ENCODE measurements at regions not wholly inside any gene's neighbourhood (a gene's known extent, or its start where the extent isn't known, plus 50 kb on each side); places are given as distances from the start of the nearest gene placed in this dataset.

- H3K27ac ChIP-seq = no peak overlapping the region
- WGBS (ENCODE audit: insufficient coverage, low coverage, low lambda C conversion rate, missing lambda C conversion rate) = 86% methylated on average over 6 of the region's 12 CpGs
- H3K4me3 ChIP-seq = no peak overlapping the region
- ATAC-seq (no peak), DNase-seq (no peak)
- no peaks in the 10 kb centered on the region for H3K4me1 ChIP-seq
- no peaks in the 10 kb centered on the region for H3K36me3 ChIP-seq
- intact Hi-C loops (cut with DNase I) = no loop called here
- H3K9me3 ChIP-seq = no peaks in the 10 kb centered on the region
- no peak for TF ChIP-seq POLR2A (IDR thresholded peaks at IDR 0.05)
- TF ChIP-seq CTCF (IDR thresholded peaks at IDR 0.05) = no peak
- peaks cover 0 to 3% of the 10 kb centered on the region in 2 donors for H3K27me3 ChIP-seq
Measured at GRCh38 chrX:51813886-51814460, 70.7 kb downstream of the GSPT2 start.

GRCh38 chrX:51824061-51824460 lies 69.4 kb upstream of the MAGED1 start:
- Histone ChIP-seq H3K36me3 (no peaks in the 10 kb centered on the region), H3K9me3 (no peaks in the 10 kb centered on the region), H3K27me3 (no peaks in the 10 kb centered on the region), H3K4me1 (no peaks in the 10 kb centered on the region), H3K4me3 (no peak overlapping the region), H3K27ac (no peak overlapping the region)
- DNase-seq (no peak), ATAC-seq (no peak)
- 15% methylated on average over 1 of the region's 1 CpG for WGBS (ENCODE audit: insufficient coverage, low coverage, low lambda C conversion rate, missing lambda C conversion rate)
- TF ChIP-seq CTCF (IDR thresholded peaks at IDR 0.05) (no peak), POLR2A (IDR thresholded peaks at IDR 0.05) (no peak)
- intact Hi-C loops (cut with DNase I) = no loop called here

GRCh38 chrX:51825436-51825835 lies 68.0 kb upstream of the MAGED1 start:
- WGBS (ENCODE audit: insufficient coverage, low coverage, low lambda C conversion rate, missing lambda C conversion rate) = 49% methylated on average over 3 of the region's 3 CpGs

GRCh38 chrX:51834076-51834475 lies 59.3 kb upstream of the MAGED1 start:
- no peak for ATAC-seq
- TF ChIP-seq POLR2A (IDR thresholded peaks at IDR 0.05) (no peak), CTCF (IDR thresholded peaks at IDR 0.05) (no peak)
- DNase-seq = no peak

More at GRCh38 chrX:51825436-51825835, 68.0 kb upstream of the MAGED1 start:
- ATAC-seq = no peak
- no peak for DNase-seq
- TF ChIP-seq POLR2A (IDR thresholded peaks at IDR 0.05) (no peak), CTCF (IDR thresholded peaks at IDR 0.05) (no peak)
- intact Hi-C loops (cut with DNase I) = no loop called here
- Histone ChIP-seq H3K36me3 (no peaks in the 10 kb centered on the region), H3K27ac (no peak overlapping the region), H3K27me3 (no peaks in the 10 kb centered on the region), H3K9me3 (no peaks in the 10 kb centered on the region), H3K4me3 (no peak overlapping the region), H3K4me1 (no peaks in the 10 kb centered on the region)

GRCh38 chrX:51836823-51837222 lies 56.6 kb upstream of the MAGED1 start:
- WGBS (ENCODE audit: insufficient coverage, low coverage, low lambda C conversion rate, missing lambda C conversion rate) = 85% methylated on average over 5 of the region's 5 CpGs
- TF ChIP-seq POLR2A (IDR thresholded peaks at IDR 0.05) = no peak
- TF ChIP-seq CTCF (IDR thresholded peaks at IDR 0.05) = no peak

More at GRCh38 chrX:51834076-51834475, 59.3 kb upstream of the MAGED1 start:
- Histone ChIP-seq H3K4me3 (no peak overlapping the region), H3K36me3 (no peaks in the 10 kb centered on the region), H3K27me3 (no peaks in the 10 kb centered on the region), H3K27ac (no peak overlapping the region), H3K4me1 (no peaks in the 10 kb centered on the region), H3K9me3 (no peaks in the 10 kb centered on the region)
- WGBS (ENCODE audit: insufficient coverage, low coverage, low lambda C conversion rate, missing lambda C conversion rate) = 19% methylated on average over 1 of the region's 1 CpG
- intact Hi-C loops (cut with DNase I) = no loop called here

More at GRCh38 chrX:51836823-51837222, 56.6 kb upstream of the MAGED1 start:
- DNase-seq (no peak), ATAC-seq (no peak)
- Histone ChIP-seq H3K36me3 (no peaks in the 10 kb centered on the region), H3K4me1 (no peaks in the 10 kb centered on the region), H3K27ac (no peak overlapping the region), H3K4me3 (no peak overlapping the region), H3K27me3 (no peaks in the 10 kb centered on the region), H3K9me3 (no peaks in the 10 kb centered on the region)
- intact Hi-C loops (cut with DNase I) = no loop called here
